Naive thymus-derived CD4-positive, alpha-beta T cell (primary cell): ENCODE measurements at regions not wholly inside any gene's neighbourhood (a gene's known extent, or its start where the extent isn't known, plus 50 kb on each side); places are given as distances from the start of the nearest gene placed in this dataset.
"Not testable (repeated sequence)": the region's sequence is repeated elsewhere in the genome, so short reads cannot be mapped to it uniquely, and the experiment has no call there.

Experiments used
- ATAC-seq: fragments of 150-1000 bp; cut with Tn5 transposase; 2 replicates; pipeline ENCODE4 v1.10.0; 2021; ENCODE audit warnings: mild to moderate bottlenecking, moderate library complexity
- CTCF ChIA-PET: fragments of 350-600 bp; sonication (Branson Sonifier 250); formaldehyde crosslinking; loops from one replicate; lab custom pipeline; 2021; ENCODE audit warnings: antibody characterized with exemption; lab: Charles Lee
- POLR2A ChIA-PET: fragments of 350-600 bp; sonication (Branson Sonifier 250); formaldehyde crosslinking; loops from one replicate; lab custom pipeline; 2021; ENCODE audit warnings: antibody characterized with exemption, inconsistent platforms; lab: Charles Lee
- DNase-seq, 9 donors: peaks; one replicate each; pipeline versions ENCODE4 v3.0.0 to v3.0.0-alpha.2; 2020 to 2022; ENCODE audit warnings: mixed read lengths in 1 of 9
- H3K27ac ChIP-seq: one replicate; pipeline ENCODE4 v1.7.0; 2013; ENCODE audit warnings: mild to moderate bottlenecking, low read depth, low read length, moderate library complexity
- H3K27me3 ChIP-seq, 2 donors: one replicate each; pipeline ENCODE4 v1.7.0; 2013; ENCODE audit warnings: low read length in 2 of 2, mild to moderate bottlenecking in 2 of 2, moderate library complexity in 2 of 2; ENCODE audit not compliant: control insufficient read depth in 2 of 2, insufficient read depth in 2 of 2
- H3K36me3 ChIP-seq, 3 experiments: 1 replicate in 2 of 3; 2 replicates in 1 of 3; pipeline ENCODE4 v1.7.0; 2013; ENCODE audit warnings: low read length in 3 of 3, mild to moderate bottlenecking in 3 of 3, moderate library complexity in 1 of 3; ENCODE audit not compliant: insufficient read depth in 3 of 3, control insufficient read depth in 2 of 3
- H3K4me1 ChIP-seq, 2 donors: one replicate each; pipeline ENCODE4 v1.7.0; 2013; ENCODE audit warnings: low read length in 2 of 2, mild to moderate bottlenecking in 2 of 2, moderate library complexity in 1 of 2; ENCODE audit not compliant: control insufficient read depth in 2 of 2, insufficient read depth in 2 of 2
- H3K4me3 ChIP-seq: 2 replicates; pipeline ENCODE4 v1.7.0; 2013; ENCODE audit warnings: mild to moderate bottlenecking, low read length
- H3K9me3 ChIP-seq, 3 experiments: 1 replicate in 2 of 3; 2 replicates in 1 of 3; pipeline ENCODE4 v1.7.0; 2013; ENCODE audit warnings: low read length in 3 of 3; ENCODE audit not compliant: control insufficient read depth in 2 of 3
- H3K27ac Mint-ChIP-seq, 9 donors: one replicate each; pipeline ENCODE4 v1.8.0; 2020 to 2022; ENCODE audit warnings: mixed read lengths in 9 of 9, mild to moderate bottlenecking in 8 of 9, moderate library complexity in 5 of 9, inconsistent platforms in 2 of 9
- H3K27me3 Mint-ChIP-seq, 5 donors: one replicate each; pipeline ENCODE4 v1.8.0; 2021 to 2022; ENCODE audit warnings: mixed read lengths in 5 of 5, mild to moderate bottlenecking in 1 of 5
- H3K36me3 Mint-ChIP-seq, 5 donors: one replicate each; pipeline ENCODE4 v1.8.0; 2020 to 2022; ENCODE audit warnings: mixed read lengths in 5 of 5, mild to moderate bottlenecking in 3 of 5, inconsistent platforms in 1 of 5
- H3K4me1 Mint-ChIP-seq, 7 donors: one replicate each; pipeline ENCODE4 v1.8.0; 2020 to 2022; ENCODE audit warnings: mixed read lengths in 7 of 7, mild to moderate bottlenecking in 3 of 7, inconsistent platforms in 1 of 7
- H3K4me3 Mint-ChIP-seq, 10 donors: one replicate each; pipeline ENCODE4 v1.8.0; 2020 to 2022; ENCODE audit warnings: mild to moderate bottlenecking in 10 of 10, mixed read lengths in 10 of 10, moderate library complexity in 6 of 10, inconsistent platforms in 2 of 10
- H3K9me3 Mint-ChIP-seq, 11 donors: one replicate each; pipeline ENCODE4 v1.8.0; 2020 to 2022; ENCODE audit warnings: mixed read lengths in 11 of 11, mild to moderate bottlenecking in 4 of 11, inconsistent platforms in 1 of 11, moderate library complexity in 1 of 11
- intact Hi-C, 2 donors: fragments of 100-400 bp; cut with micrococcal nuclease; formaldehyde crosslinking; loops; one replicate each; pipeline ENCODE4 v1.15.1; 2023

GRCh38 chr3:20391644-20392043, 205.6 kb upstream of the SGO1 start:
- Histone ChIP-seq H3K9me3 (no peaks in the 10 kb centered on the region), H3K4me1 (no peaks in the 10 kb centered on the region), H3K4me3 (no peak overlapping the region), H3K27ac (no peak overlapping the region), H3K36me3 (no peaks in the 10 kb centered on the region), H3K27me3 (no peaks in the 10 kb centered on the region)
- Mint-ChIP-seq H3K27ac (no peak overlapping the region), H3K4me3 (no peak overlapping the region), H3K36me3 (peaks cover 0 to 4% (median 0%) of the 10 kb centered on the region in 5 donors), H3K27me3 (no peaks in the 10 kb centered on the region), H3K4me1 (no peaks in the 10 kb centered on the region), H3K9me3 (peaks cover 0 to 2% (median 0%) of the 10 kb centered on the region in 11 donors)
- DNase-seq: no peak
- ATAC-seq: no peak
- POLR2A ChIA-PET: no interaction called here
- CTCF ChIA-PET: no interaction called here
- intact Hi-C loops: no loop called here

DNA sequence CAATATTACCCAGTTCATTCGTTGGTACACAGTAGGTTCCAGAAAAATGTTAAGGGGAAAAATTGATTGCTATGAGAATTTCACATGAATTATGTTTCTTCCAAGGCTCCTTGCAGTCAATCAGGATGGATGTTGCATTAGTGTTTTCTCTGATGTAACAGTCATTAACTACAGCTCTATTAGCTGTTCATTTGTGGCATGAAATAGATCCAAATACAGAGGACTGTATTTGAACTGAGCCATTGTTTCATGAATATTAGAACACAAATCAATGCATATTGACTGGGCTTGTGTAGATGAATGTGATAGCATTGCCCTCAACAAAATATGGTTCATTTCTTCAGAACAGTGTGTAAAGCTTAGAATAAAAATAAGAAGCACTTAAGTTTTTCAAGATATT, 203.0 kb upstream of the SGO1 start:
- POLR2A ChIA-PET: no interaction called here
- no peaks in the 10 kb centered on the region for H3K4me1 ChIP-seq
- no peak for ATAC-seq
- no peaks in the 10 kb centered on the region for H3K4me1 Mint-ChIP-seq
- no peak overlapping the region for H3K4me3 ChIP-seq
- no peaks in the 10 kb centered on the region for H3K9me3 ChIP-seq
- peaks cover 0 to 4% (median 0%) of the 10 kb centered on the region in 5 donors for H3K36me3 Mint-ChIP-seq
- CTCF ChIA-PET: no interaction called here
- no peak overlapping the region for H3K4me3 Mint-ChIP-seq
- no peak for DNase-seq
- H3K27ac Mint-ChIP-seq: no peak overlapping the region
- H3K36me3 ChIP-seq: no peaks in the 10 kb centered on the region
- intact Hi-C loops: no loop called here
- no peaks in the 10 kb centered on the region for H3K27me3 ChIP-seq
- H3K9me3 Mint-ChIP-seq: peaks cover 0 to 2% (median 0%) of the 10 kb centered on the region in 11 donors
- H3K27ac ChIP-seq: no peak overlapping the region
- no peaks in the 10 kb centered on the region for H3K27me3 Mint-ChIP-seq

GRCh38 chr3:20380295-20380694, 194.3 kb upstream of the SGO1 start:
- H3K36me3 Mint-ChIP-seq: no peaks in the 10 kb centered on the region
- no peak for DNase-seq
- H3K27ac Mint-ChIP-seq: no peak overlapping the region
- ChIA-PET POLR2A (no interaction called here), CTCF (no interaction called here)
- H3K27me3 Mint-ChIP-seq: no peaks in the 10 kb centered on the region
- Histone ChIP-seq H3K27me3 (no peaks in the 10 kb centered on the region), H3K4me3 (no peak overlapping the region), H3K4me1 (no peaks in the 10 kb centered on the region), H3K27ac (no peak overlapping the region), H3K9me3 (no peaks in the 10 kb centered on the region), H3K36me3 (no peaks in the 10 kb centered on the region)
- no peaks in the 10 kb centered on the region for H3K4me1 Mint-ChIP-seq
- no peak overlapping the region for H3K4me3 Mint-ChIP-seq
- H3K9me3 Mint-ChIP-seq: no peaks in the 10 kb centered on the region
- intact Hi-C loops: no loop called here
- no peak for ATAC-seq

GRCh38 chr3:20378315-20378714, 192.3 kb upstream of the SGO1 start:
- CTCF ChIA-PET: no interaction called here
- H3K9me3 ChIP-seq: no peaks in the 10 kb centered on the region

DNA sequence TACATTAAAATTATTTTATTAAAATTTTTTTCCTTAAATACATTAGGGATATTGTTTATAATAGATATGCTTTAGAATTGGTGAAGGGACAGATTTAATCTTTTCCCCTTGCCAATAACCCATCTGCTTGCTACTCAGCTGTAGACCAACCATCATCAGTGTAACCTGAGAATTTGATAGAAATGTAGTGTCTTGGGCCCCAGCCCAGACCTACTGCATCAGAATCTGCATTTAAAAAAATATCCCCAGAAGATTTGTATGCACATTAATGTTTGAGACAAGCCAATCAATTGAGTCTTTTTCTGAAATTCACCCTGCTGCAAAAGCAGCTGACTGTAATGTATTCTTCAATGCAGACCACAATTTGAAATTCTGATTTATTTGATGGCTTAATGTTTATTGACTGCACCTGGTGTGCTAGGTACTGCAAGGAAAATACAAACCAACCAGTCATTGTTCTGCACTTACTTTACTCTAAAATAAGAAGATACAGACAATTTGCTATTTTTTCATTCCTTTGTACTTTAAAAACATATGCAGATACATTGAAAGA, 190.7 kb upstream of the SGO1 start:
- DNase-seq: no peak
- Histone ChIP-seq H3K4me3 (no peak overlapping the region), H3K4me1 (no peaks in the 10 kb centered on the region), H3K36me3 (no peaks in the 10 kb centered on the region), H3K27ac (no peak overlapping the region), H3K27me3 (no peaks in the 10 kb centered on the region), H3K9me3 (no peaks in the 10 kb centered on the region)
- ATAC-seq: no peak
- no peaks in the 10 kb centered on the region for H3K4me1 Mint-ChIP-seq
- no peaks in the 10 kb centered on the region for H3K9me3 Mint-ChIP-seq
- no peak overlapping the region for H3K4me3 Mint-ChIP-seq
- no peak overlapping the region for H3K27ac Mint-ChIP-seq
- POLR2A ChIA-PET: no interaction called here
- CTCF ChIA-PET: no interaction called here
- intact Hi-C loops: no loop called here
- H3K27me3 Mint-ChIP-seq: no peaks in the 10 kb centered on the region
- H3K36me3 Mint-ChIP-seq: peaks cover 0 to 4% (median 0%) of the 10 kb centered on the region in 5 donors

More at GRCh38 chr3:20378315-20378714, 192.3 kb upstream of the SGO1 start:
- H3K27ac Mint-ChIP-seq: no peak overlapping the region
- no peak for DNase-seq
- Histone ChIP-seq H3K4me1 (no peaks in the 10 kb centered on the region), H3K36me3 (no peaks in the 10 kb centered on the region), H3K27me3 (no peaks in the 10 kb centered on the region), H3K27ac (no peak overlapping the region), H3K4me3 (no peak overlapping the region)
- H3K36me3 Mint-ChIP-seq: no peaks in the 10 kb centered on the region
- no peak for ATAC-seq
- no peaks in the 10 kb centered on the region for H3K27me3 Mint-ChIP-seq
- POLR2A ChIA-PET: no interaction called here
- no peaks in the 10 kb centered on the region for H3K9me3 Mint-ChIP-seq
- intact Hi-C loops: no loop called here
- H3K4me3 Mint-ChIP-seq: no peak overlapping the region
- H3K4me1 Mint-ChIP-seq: no peaks in the 10 kb centered on the region

DNA sequence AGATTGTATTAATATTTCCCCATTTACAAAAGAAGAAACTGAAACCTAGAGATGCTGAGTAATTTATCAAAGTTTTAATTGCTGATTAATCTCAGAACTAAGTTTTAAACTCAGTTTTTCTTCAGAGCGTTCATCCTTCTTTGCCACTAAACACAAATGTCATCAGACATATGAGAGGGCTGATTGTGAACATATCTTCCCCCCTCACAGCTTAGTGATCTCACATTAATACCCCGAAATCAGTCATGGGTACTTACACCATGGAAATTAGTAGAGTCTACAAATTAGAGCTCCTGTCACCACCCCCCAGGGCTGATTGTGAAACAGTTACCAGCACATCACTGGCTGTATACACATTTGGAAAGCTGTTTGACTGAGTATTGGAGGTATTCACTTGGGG, 189.3 kb upstream of the SGO1 start:
- no peak overlapping the region for H3K27ac ChIP-seq
- POLR2A ChIA-PET: no interaction called here

DNA sequence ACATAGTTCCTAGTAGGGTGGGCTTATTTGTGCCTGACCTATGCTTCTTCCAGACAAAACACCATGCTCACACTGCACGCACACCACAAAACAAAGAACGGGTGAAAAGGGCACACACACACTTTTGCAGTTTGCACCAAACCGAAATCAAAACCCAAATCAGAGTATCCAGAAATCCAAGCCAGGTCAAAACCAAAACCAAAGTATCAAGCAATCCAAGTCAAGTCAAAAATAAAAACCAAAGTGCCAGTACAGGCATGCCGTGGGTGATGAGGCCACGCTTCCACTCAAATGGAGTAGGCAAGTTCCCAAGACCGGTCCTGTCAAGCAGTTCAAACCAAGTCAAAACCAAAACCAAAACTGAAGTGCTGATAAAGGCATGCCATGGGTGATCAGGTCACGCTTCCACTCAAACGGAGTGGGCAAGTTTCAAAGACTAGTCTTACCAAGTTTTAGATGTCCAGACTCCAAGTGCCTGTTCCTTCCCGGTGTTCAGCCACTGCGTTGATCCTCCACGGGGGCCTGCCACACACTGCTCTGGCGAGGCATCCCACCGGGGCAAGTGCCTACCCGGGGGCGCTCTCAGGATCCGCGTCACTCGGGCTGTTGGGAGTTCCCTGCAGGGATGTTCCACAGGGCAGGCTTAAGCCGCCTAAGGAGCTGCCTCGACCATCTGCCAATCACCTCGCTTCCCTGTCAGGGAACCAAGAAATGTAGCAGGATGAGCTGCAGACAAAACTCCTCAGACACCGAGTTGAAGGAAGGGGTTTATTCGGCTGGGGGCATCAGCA, 184.5 kb upstream of the SGO1 start:
- H3K4me1 Mint-ChIP-seq, CTCF ChIA-PET, H3K9me3 ChIP-seq, H3K4me3 ChIP-seq, ATAC-seq, H3K36me3 Mint-ChIP-seq, H3K4me1 ChIP-seq, intact Hi-C loops, POLR2A ChIA-PET, DNase-seq, H3K27me3 Mint-ChIP-seq, H3K27me3 ChIP-seq, H3K4me3 Mint-ChIP-seq, H3K27ac Mint-ChIP-seq, H3K9me3 Mint-ChIP-seq, H3K36me3 ChIP-seq, H3K27ac ChIP-seq: not testable (repeated sequence)

More for the DNA sequence above, 189.3 kb upstream of the SGO1 start:
- intact Hi-C loops: no loop called here
- no peak overlapping the region for H3K27ac Mint-ChIP-seq
- H3K4me3 ChIP-seq: no peak overlapping the region
- DNase-seq (no peak), ATAC-seq (no peak)
- no peak overlapping the region for H3K4me3 Mint-ChIP-seq
- H3K9me3 ChIP-seq: no peaks in the 10 kb centered on the region
- CTCF ChIA-PET: no interaction called here
- no peaks in the 10 kb centered on the region for H3K4me1 ChIP-seq
- H3K9me3 Mint-ChIP-seq: no peaks in the 10 kb centered on the region
- H3K27me3 ChIP-seq: no peaks in the 10 kb centered on the region
- H3K36me3 ChIP-seq: no peaks in the 10 kb centered on the region
- no peaks in the 10 kb centered on the region for H3K4me1 Mint-ChIP-seq
- peaks cover 0 to 4% (median 0%) of the 10 kb centered on the region in 5 donors for H3K36me3 Mint-ChIP-seq
- H3K27me3 Mint-ChIP-seq: no peaks in the 10 kb centered on the region
